Osteoblast (primary cell): ENCODE measurements at regions not wholly inside any gene's neighbourhood (a gene's known extent, or its start where the extent isn't known, plus 50 kb on each side); places are given as distances from the start of the nearest gene placed in this dataset.

Source experiments
- DNase-seq: peaks from one replicate; pipeline ENCODE4 v3.0.0; 2011; ENCODE audit warnings: low spot score, mixed read lengths; ENCODE audit not compliant: insufficient read length; ENCODE audit errors: missing footprints
- H2AFZ ChIP-seq: 2 replicates; pipeline ENCODE4 v1.6.0; 2011; ENCODE audit warnings: mild to moderate bottlenecking, low read length
- H3K27ac ChIP-seq: 2 replicates; pipeline ENCODE4 v1.5.1; 2011; ENCODE audit warnings: mild to moderate bottlenecking, low read depth, low read length, moderate library complexity
- H3K27me3 ChIP-seq: 2 replicates; pipeline ENCODE4 v1.6.0; 2012; ENCODE audit warnings: mild to moderate bottlenecking, control low read depth, inconsistent platforms, low read length, moderate library complexity; ENCODE audit not compliant: insufficient read depth
- H3K36me3 ChIP-seq: 2 replicates; pipeline ENCODE4 v1.5.1; 2011; ENCODE audit warnings: mild to moderate bottlenecking, low read length, control low read depth, moderate library complexity; ENCODE audit not compliant: insufficient read depth
- H3K4me1 ChIP-seq: 2 replicates; pipeline ENCODE4 v1.5.1; 2011; ENCODE audit warnings: mild to moderate bottlenecking, low read length, control low read depth, moderate library complexity; ENCODE audit not compliant: insufficient read depth
- H3K4me2 ChIP-seq: 2 replicates; pipeline ENCODE4 v1.6.0; 2011; ENCODE audit warnings: mild to moderate bottlenecking, low read length; ENCODE audit not compliant: insufficient read depth
- H3K4me3 ChIP-seq: fragments of 200-600 bp; sonication (generic); 3 replicates; pipeline ENCODE4 v1.5.1; 2012; ENCODE audit warnings: mild to moderate bottlenecking, low read length, inconsistent platforms; ENCODE audit not compliant: insufficient read depth
- H3K79me2 ChIP-seq: 2 replicates; pipeline ENCODE4 v1.6.0; 2012; ENCODE audit warnings: mild to moderate bottlenecking, low read length, control low read depth, inconsistent platforms; ENCODE audit not compliant: insufficient read depth
- H3K9me3 ChIP-seq: 2 replicates; pipeline ENCODE4 v1.5.1; 2011; ENCODE audit warnings: low read depth, low read length, control low read depth
- H4K20me1 ChIP-seq: 2 replicates; pipeline ENCODE4 v1.6.0; 2012; ENCODE audit warnings: mild to moderate bottlenecking, low read length, control low read depth; ENCODE audit not compliant: insufficient read depth
- TF ChIP-seq, protein P1 (sequence below): IDR thresholded peaks from 2 replicates; pipeline ENCODE4 v1.5.1; 2011; ENCODE audit warnings: mild to moderate bottlenecking, low read depth, low read length, moderate library complexity; ENCODE audit errors: extremely low read depth

DNA sequence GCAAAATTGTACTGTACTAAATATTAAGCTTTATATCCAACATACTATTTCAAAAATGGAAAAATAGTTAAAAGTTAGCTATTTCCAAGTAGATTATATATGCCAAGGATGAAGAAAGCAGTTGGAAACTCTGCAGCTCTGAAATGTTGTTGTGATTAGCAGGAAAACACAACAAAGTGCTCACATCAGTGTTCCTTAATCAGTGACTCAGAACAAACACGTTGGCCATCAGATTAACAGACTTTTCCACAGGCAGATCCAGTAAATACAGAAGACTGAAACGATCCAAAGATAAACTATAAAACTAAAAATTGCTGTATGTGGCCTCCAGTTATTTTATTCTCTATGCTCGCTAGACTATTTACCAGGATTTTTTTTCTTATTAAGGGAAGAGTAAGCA lies 99.6 kb upstream of the SEMA3D start:
- H3K4me2 ChIP-seq, result no peak overlapping the region
- no peaks in the 10 kb centered on the region for H3K36me3 ChIP-seq
- H3K27me3 ChIP-seq, result no peaks in the 10 kb centered on the region
- no peaks in the 10 kb centered on the region for H3K4me1 ChIP-seq
- H3K79me2 ChIP-seq, result no peaks in the 10 kb centered on the region
- H3K9me3 ChIP-seq, result no peaks in the 10 kb centered on the region
- DNase-seq, result no peak
- H3K4me3 ChIP-seq, result no peak overlapping the region
- H4K20me1 ChIP-seq, result no peaks in the 10 kb centered on the region
- no peak overlapping the region for H3K27ac ChIP-seq
- TF ChIP-seq, protein P1, sequence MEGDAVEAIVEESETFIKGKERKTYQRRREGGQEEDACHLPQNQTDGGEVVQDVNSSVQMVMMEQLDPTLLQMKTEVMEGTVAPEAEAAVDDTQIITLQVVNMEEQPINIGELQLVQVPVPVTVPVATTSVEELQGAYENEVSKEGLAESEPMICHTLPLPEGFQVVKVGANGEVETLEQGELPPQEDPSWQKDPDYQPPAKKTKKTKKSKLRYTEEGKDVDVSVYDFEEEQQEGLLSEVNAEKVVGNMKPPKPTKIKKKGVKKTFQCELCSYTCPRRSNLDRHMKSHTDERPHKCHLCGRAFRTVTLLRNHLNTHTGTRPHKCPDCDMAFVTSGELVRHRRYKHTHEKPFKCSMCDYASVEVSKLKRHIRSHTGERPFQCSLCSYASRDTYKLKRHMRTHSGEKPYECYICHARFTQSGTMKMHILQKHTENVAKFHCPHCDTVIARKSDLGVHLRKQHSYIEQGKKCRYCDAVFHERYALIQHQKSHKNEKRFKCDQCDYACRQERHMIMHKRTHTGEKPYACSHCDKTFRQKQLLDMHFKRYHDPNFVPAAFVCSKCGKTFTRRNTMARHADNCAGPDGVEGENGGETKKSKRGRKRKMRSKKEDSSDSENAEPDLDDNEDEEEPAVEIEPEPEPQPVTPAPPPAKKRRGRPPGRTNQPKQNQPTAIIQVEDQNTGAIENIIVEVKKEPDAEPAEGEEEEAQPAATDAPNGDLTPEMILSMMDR, result no peak
- H2AFZ ChIP-seq, result no peak overlapping the region

DNA sequence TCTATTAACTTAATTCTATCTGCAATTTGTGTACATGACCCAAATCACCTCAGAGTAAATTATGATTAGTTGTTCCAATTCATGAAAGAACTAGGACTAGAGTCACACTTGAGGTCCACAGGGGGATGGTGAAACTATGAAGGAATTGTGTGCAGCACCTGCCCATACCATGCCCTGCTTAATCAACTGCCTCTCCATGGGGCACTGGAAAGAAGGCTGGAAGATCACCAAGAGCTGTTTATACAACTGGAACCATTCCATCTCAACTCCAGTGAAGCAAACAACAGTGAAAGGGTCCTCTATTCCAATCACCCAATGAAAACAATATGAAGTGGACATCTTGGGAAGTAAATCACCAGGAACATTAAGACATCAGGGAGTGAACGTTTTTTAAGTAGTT lies 98.7 kb upstream of the SEMA3D start:
- no peak for DNase-seq
- Histone ChIP-seq H3K4me2 (no peak overlapping the region), H3K9me3 (no peaks in the 10 kb centered on the region), H3K79me2 (no peaks in the 10 kb centered on the region), H3K4me1 (no peaks in the 10 kb centered on the region), H4K20me1 (no peaks in the 10 kb centered on the region), H3K4me3 (no peak overlapping the region), H2AFZ (no peak overlapping the region), H3K36me3 (no peaks in the 10 kb centered on the region), H3K27me3 (no peaks in the 10 kb centered on the region), H3K27ac (no peak overlapping the region)
- TF ChIP-seq, protein P1, result no peak

DNA sequence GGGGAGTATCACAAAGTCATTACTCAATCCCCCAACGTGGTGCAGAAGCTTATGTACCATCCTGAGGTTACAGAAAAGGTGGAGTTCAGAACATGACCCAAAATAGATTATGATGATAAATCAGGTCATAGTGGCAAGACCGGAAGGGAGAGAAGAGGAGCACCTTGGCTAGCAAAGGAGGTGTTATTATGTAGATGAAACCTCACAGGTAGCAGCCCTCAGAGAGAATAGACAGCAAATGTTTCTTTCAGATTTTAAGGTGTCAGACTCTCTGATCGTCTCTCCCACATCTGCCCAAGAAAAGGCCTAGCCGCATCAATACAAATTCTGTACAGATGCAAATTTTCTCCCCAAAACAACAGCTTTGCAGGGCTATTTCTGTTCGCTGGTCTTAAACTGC lies 88.3 kb upstream of the SEMA3D start:
- Histone ChIP-seq H3K27me3 (no peaks in the 10 kb centered on the region), H3K4me3 (no peak overlapping the region), H2AFZ (no peak overlapping the region), H4K20me1 (no peaks in the 10 kb centered on the region), H3K27ac (no peak overlapping the region), H3K4me1 (no peaks in the 10 kb centered on the region), H3K36me3 (no peaks in the 10 kb centered on the region), H3K9me3 (no peaks in the 10 kb centered on the region), H3K79me2 (no peaks in the 10 kb centered on the region), H3K4me2 (no peak overlapping the region)
- no peak for DNase-seq
- TF ChIP-seq, protein P1, result no peak

DNA sequence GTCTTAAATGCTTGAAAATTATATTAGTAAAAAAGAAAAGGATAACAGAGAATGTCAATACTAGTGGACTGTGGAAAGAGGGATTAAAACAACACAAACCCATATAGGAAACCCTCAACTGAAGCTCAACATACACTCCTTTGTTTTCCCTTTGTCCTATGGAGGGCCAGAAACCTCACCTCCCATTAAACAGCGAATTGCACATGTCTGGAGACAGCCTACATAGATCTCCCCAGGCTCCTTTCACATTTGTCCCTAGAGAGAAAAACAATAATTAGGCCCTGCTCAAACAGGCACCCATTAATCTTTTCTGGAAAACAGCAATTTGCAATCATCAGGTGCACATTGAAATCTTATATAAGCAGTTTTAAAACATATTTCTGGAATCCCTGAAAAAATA lies 87.6 kb upstream of the SEMA3D start:
- Histone ChIP-seq H3K36me3 (no peaks in the 10 kb centered on the region), H3K9me3 (no peaks in the 10 kb centered on the region), H3K79me2 (no peaks in the 10 kb centered on the region), H2AFZ (no peak overlapping the region), H4K20me1 (no peaks in the 10 kb centered on the region), H3K27me3 (no peaks in the 10 kb centered on the region), H3K4me3 (no peak overlapping the region), H3K4me1 (no peaks in the 10 kb centered on the region), H3K4me2 (no peak overlapping the region), H3K27ac (no peak overlapping the region)
- TF ChIP-seq, protein P1, result no peak
- no peak for DNase-seq
